NT2/D1 (cell line): ENCODE measurements at regions not wholly inside any gene's neighbourhood (a gene's known extent, or its start where the extent isn't known, plus 50 kb on each side); places are given as distances from the start of the nearest gene placed in this dataset.

Experiments used
- SUZ12 ChIP-seq: IDR thresholded peaks from 2 replicates; pipeline ENCODE4 v1.6.1; 2011; ENCODE audit not compliant: insufficient read length, insufficient read depth; ENCODE audit errors: extremely low read depth
- YY1 ChIP-seq: IDR thresholded peaks from 2 replicates; pipeline ENCODE4 v1.6.1; 2011; ENCODE audit not compliant: insufficient read length, insufficient read depth
- ZNF274 ChIP-seq: IDR thresholded peaks from 2 replicates; pipeline ENCODE4 v1.6.1; 2011; ENCODE audit warnings: mild to moderate bottlenecking, low read depth, low read length

GRCh38 chr3:164393171-164393570, 685.1 kb downstream of the SI start:
- no peak for TF ChIP-seq ZNF274
- no peak for TF ChIP-seq YY1
- no peak for TF ChIP-seq SUZ12
